ENCODE measurements at regions not wholly inside any gene's neighbourhood (a gene's known extent, or its start where the extent isn't known, plus 50 kb on each side); places are given as distances from the start of the nearest gene placed in this dataset.

DNA sequence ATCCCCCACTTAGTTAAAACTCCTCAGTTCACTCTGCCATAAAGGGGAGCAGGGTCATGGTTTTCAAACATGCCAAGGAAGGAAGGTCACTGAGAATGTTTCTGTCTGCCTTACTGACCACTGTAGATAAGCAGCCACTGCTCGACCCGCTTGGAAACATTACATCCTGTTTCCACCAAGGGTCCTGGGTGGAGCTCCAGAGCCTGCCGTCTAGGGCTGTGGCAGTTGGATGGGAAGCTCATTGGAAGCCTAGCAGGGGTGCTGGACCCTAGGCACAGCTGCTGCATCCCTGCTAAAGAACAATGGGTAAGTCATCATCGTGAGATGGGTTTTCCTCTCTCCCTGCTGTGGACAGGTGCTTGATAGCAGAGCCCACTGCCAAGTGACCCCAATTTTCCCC, 76.0 kb upstream of the SRD5A3 start:
- no peak for TF ChIP-seq POLR2A (IDR thresholded peaks at IDR 0.05)
- TF ChIP-seq, protein P1, sequence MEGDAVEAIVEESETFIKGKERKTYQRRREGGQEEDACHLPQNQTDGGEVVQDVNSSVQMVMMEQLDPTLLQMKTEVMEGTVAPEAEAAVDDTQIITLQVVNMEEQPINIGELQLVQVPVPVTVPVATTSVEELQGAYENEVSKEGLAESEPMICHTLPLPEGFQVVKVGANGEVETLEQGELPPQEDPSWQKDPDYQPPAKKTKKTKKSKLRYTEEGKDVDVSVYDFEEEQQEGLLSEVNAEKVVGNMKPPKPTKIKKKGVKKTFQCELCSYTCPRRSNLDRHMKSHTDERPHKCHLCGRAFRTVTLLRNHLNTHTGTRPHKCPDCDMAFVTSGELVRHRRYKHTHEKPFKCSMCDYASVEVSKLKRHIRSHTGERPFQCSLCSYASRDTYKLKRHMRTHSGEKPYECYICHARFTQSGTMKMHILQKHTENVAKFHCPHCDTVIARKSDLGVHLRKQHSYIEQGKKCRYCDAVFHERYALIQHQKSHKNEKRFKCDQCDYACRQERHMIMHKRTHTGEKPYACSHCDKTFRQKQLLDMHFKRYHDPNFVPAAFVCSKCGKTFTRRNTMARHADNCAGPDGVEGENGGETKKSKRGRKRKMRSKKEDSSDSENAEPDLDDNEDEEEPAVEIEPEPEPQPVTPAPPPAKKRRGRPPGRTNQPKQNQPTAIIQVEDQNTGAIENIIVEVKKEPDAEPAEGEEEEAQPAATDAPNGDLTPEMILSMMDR (IDR thresholded peaks at IDR 0.05): no peak
